Esophagus squamous epithelium (tissue), 4 donors: ENCODE measurements at regions not wholly inside any gene's neighbourhood (a gene's known extent, or its start where the extent isn't known, plus 50 kb on each side); places are given as distances from the start of the nearest gene placed in this dataset.

ENCODE experiments used
- POLR2A ChIP-seq, 4 donors: fragments of 450-650 bp; IDR thresholded peaks; one replicate each; pipeline ENCODE4 v1.6.1; 2017; ENCODE audit warnings: antibody characterized with exemption in 4 of 4, mild to moderate bottlenecking in 4 of 4, moderate library complexity in 3 of 4
- TF ChIP-seq, protein P1 (sequence below), 6 experiments: fragments of 450-650 bp in 4 of 6; fragments of 200-600 bp in 2 of 6; sonication (generic) in 2 of 6; IDR thresholded peaks; one replicate each; pipeline ENCODE4 v1.5.1; 2016 to 2019; ENCODE audit warnings: antibody characterized with exemption in 6 of 6, mild to moderate bottlenecking in 4 of 6, moderate library complexity in 4 of 6

DNA sequence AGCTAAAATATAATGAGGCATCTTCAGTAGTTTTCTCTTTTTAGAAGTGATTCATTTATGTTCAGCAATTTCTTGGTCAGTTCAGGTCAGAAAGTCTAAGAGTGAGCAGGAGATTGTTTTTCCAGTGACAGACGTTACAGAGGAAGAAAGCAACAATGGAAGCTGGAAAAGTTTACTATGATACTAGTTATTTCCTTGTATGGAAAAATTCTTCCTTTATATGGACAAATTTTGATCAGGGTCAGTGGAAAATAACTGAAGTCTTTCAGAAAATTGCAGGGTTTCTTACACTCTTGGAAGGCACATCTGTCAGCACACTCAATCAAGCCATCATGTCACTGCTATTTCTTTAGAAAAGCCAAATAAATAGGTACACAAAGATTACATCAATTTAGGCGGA, 1120.7 kb downstream of the FAT4 start:
- TF ChIP-seq, protein P1, sequence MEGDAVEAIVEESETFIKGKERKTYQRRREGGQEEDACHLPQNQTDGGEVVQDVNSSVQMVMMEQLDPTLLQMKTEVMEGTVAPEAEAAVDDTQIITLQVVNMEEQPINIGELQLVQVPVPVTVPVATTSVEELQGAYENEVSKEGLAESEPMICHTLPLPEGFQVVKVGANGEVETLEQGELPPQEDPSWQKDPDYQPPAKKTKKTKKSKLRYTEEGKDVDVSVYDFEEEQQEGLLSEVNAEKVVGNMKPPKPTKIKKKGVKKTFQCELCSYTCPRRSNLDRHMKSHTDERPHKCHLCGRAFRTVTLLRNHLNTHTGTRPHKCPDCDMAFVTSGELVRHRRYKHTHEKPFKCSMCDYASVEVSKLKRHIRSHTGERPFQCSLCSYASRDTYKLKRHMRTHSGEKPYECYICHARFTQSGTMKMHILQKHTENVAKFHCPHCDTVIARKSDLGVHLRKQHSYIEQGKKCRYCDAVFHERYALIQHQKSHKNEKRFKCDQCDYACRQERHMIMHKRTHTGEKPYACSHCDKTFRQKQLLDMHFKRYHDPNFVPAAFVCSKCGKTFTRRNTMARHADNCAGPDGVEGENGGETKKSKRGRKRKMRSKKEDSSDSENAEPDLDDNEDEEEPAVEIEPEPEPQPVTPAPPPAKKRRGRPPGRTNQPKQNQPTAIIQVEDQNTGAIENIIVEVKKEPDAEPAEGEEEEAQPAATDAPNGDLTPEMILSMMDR (IDR thresholded peaks at IDR 0.05): no peak
- no peak for TF ChIP-seq POLR2A (IDR thresholded peaks at IDR 0.05)
